ENCODE measurements at regions not wholly inside any gene's neighbourhood (a gene's known extent, or its start where the extent isn't known, plus 50 kb on each side); places are given as distances from the start of the nearest gene placed in this dataset.

GRCh38 chr3:102096066-102096465 lies 246.8 kb downstream of the NFKBIZ start:
- POLR2A ChIA-PET: no interaction called here

GRCh38 chr3:102098130-102098885 lies 249.0 kb downstream of the NFKBIZ start:
- Histone ChIP-seq H3K4me3 (ENCODE audit: low read depth, low read length) (no peak overlapping the region), H3K27me3 (ENCODE audit: control insufficient read depth, insufficient read depth, low read length) (no peaks in the 10 kb centered on the region), H3K27ac (ENCODE audit: low read depth, low read length) (no peak overlapping the region), H3K9me3 (ENCODE audit: control insufficient read depth, insufficient read depth, low read length) (no peaks in the 10 kb centered on the region)
- POLR2A ChIA-PET: no interaction called here
- CTCF ChIA-PET: no interaction called here
- DNase-seq (ENCODE audit: low read depth, low spot score): no peak
- TF ChIP-seq CTCF (IDR thresholded peaks at IDR 0.05; ENCODE audit: low read depth, low read length): no peak

More at GRCh38 chr3:102096066-102096465, 246.8 kb downstream of the NFKBIZ start:
- H3K9me3 ChIP-seq (ENCODE audit: control insufficient read depth, insufficient read depth, low read length): no peaks in the 10 kb centered on the region
- H3K4me3 ChIP-seq (ENCODE audit: low read depth, low read length): no peak overlapping the region
- no peak overlapping the region for H3K27ac ChIP-seq (ENCODE audit: low read depth, low read length)
- no peaks in the 10 kb centered on the region for H3K27me3 ChIP-seq (ENCODE audit: control insufficient read depth, insufficient read depth, low read length)
- CTCF ChIA-PET: interaction anchor here (1.4 to 2.6 kb wide), 2 partner anchors 129 to 133 kb away, joined by 6 to 9 read pairs; no protein-coding TSS in a partner anchor
- no peak for DNase-seq (ENCODE audit: low read depth, low spot score)
- TF ChIP-seq CTCF (IDR thresholded peaks at IDR 0.05; ENCODE audit: low read depth, low read length): no peak

GRCh38 chr3:102099913-102100312 lies 250.6 kb downstream of the NFKBIZ start:
- TF ChIP-seq CTCF (IDR thresholded peaks at IDR 0.05; ENCODE audit: low read depth, low read length): no peak
- ChIA-PET POLR2A (no interaction called here), CTCF (interaction anchor here (1.2 kb wide), 1 partner anchor 129 kb away, joined by 3 read pairs; no protein-coding TSS in a partner anchor)
- DNase-seq (ENCODE audit: low read depth, low spot score): no peak
- Histone ChIP-seq H3K27me3 (ENCODE audit: control insufficient read depth, insufficient read depth, low read length) (no peaks in the 10 kb centered on the region), H3K9me3 (ENCODE audit: control insufficient read depth, insufficient read depth, low read length) (no peaks in the 10 kb centered on the region), H3K4me3 (ENCODE audit: low read depth, low read length) (no peak overlapping the region), H3K27ac (ENCODE audit: low read depth, low read length) (no peak overlapping the region)

- Histone ChIP-seq H3K4me3 (ENCODE audit: low read depth, low read length) (no peak overlapping the region), H3K9me3 (ENCODE audit: control insufficient read depth, insufficient read depth, low read length) (no peaks in the 10 kb centered on the region), H3K27me3 (ENCODE audit: control insufficient read depth, insufficient read depth, low read length) (no peaks in the 10 kb centered on the region), H3K27ac (ENCODE audit: low read depth, low read length) (no peak overlapping the region)
- TF ChIP-seq CTCF (IDR thresholded peaks at IDR 0.05; ENCODE audit: low read depth, low read length): no peak
- ChIA-PET CTCF (interaction anchor here (1.0 kb wide), 1 partner anchor 123 kb away, joined by 3 read pairs; no protein-coding TSS in a partner anchor), POLR2A (no interaction called here)
- no peak for DNase-seq (ENCODE audit: low read depth, low spot score)
Measured at GRCh38 chr3:102102394-102102793, 253.1 kb downstream of the NFKBIZ start.

- Histone ChIP-seq H3K27me3 (ENCODE audit: control insufficient read depth, insufficient read depth, low read length) (no peaks in the 10 kb centered on the region), H3K9me3 (ENCODE audit: control insufficient read depth, insufficient read depth, low read length) (no peaks in the 10 kb centered on the region), H3K4me3 (ENCODE audit: low read depth, low read length) (no peak overlapping the region), H3K27ac (ENCODE audit: low read depth, low read length) (no peak overlapping the region)
- DNase-seq (ENCODE audit: low read depth, low spot score): no peak
- ChIA-PET CTCF (no interaction called here), POLR2A (no interaction called here)
- TF ChIP-seq CTCF (IDR thresholded peaks at IDR 0.05; ENCODE audit: low read depth, low read length): no peak
Measured at GRCh38 chr3:102104033-102104432, 254.7 kb downstream of the NFKBIZ start.

Measured in AG04450 (cell line).